ENCODE measurements at regions not wholly inside any gene's neighbourhood (a gene's known extent, or its start where the extent isn't known, plus 50 kb on each side); places are given as distances from the start of the nearest gene placed in this dataset.

- DNase-seq (ENCODE audit: low read depth), result peak; percentile 56
- H3K4me3 ChIP-seq (ENCODE audit: low read depth, low read length), result no peak overlapping the region
- TF ChIP-seq CTCF (conservative IDR thresholded peaks at IDR 0.05; ENCODE audit: low read depth, low read length), result no peak
Measured at GRCh38 chr1:200342511-200343311, 67.1 kb downstream of the ZNF281 start.

GRCh38 chr1:200338451-200338850, 71.4 kb downstream of the ZNF281 start:
- TF ChIP-seq CTCF (conservative IDR thresholded peaks at IDR 0.05; ENCODE audit: low read depth, low read length), result no peak
- H3K4me3 ChIP-seq (ENCODE audit: low read depth, low read length), result no peak overlapping the region
- no peak for DNase-seq (ENCODE audit: low read depth)

- DNase-seq (ENCODE audit: low read depth), result no peak
- H3K4me3 ChIP-seq (ENCODE audit: low read depth, low read length), result no peak overlapping the region
Measured at GRCh38 chr1:200337831-200338230, 72.0 kb downstream of the ZNF281 start.

GRCh38 chr1:200337410-200337809, 72.4 kb downstream of the ZNF281 start:
- no peak overlapping the region for H3K4me3 ChIP-seq (ENCODE audit: low read depth, low read length)
- TF ChIP-seq CTCF (conservative IDR thresholded peaks at IDR 0.05; ENCODE audit: low read depth, low read length), result no peak
- DNase-seq (ENCODE audit: low read depth), result no peak

More at GRCh38 chr1:200337831-200338230, 72.0 kb downstream of the ZNF281 start:
- TF ChIP-seq CTCF (conservative IDR thresholded peaks at IDR 0.05; ENCODE audit: low read depth, low read length), result no peak

GRCh38 chr1:200336901-200337391, 72.9 kb downstream of the ZNF281 start:
- no peak for TF ChIP-seq CTCF (conservative IDR thresholded peaks at IDR 0.05; ENCODE audit: low read depth, low read length)
- DNase-seq (ENCODE audit: low read depth), result peak; percentile 19
- H3K4me3 ChIP-seq (ENCODE audit: low read depth, low read length), result no peak overlapping the region

- no peak for TF ChIP-seq CTCF (conservative IDR thresholded peaks at IDR 0.05; ENCODE audit: low read depth, low read length)
- peak; percentile 60 for DNase-seq (ENCODE audit: low read depth)
- no peak overlapping the region for H3K4me3 ChIP-seq (ENCODE audit: low read depth, low read length)
Measured at GRCh38 chr1:200336101-200336845, 73.6 kb downstream of the ZNF281 start.
